Brain microvascular endothelial cell (primary cell): ENCODE measurements at regions not wholly inside any gene's neighbourhood (a gene's known extent, or its start where the extent isn't known, plus 50 kb on each side); places are given as distances from the start of the nearest gene placed in this dataset.
A peak's percentile ranks its signal among the peaks of the same experiment; 100 is the strongest.

ENCODE experiments used
- DNase-seq: peaks from one replicate; pipeline ENCODE4 v3.0.0-alpha.2; 2020
- H3K27ac ChIP-seq: fragments of 250-450 bp; sonication (Bioruptor Pico); 2 replicates; pipeline ENCODE4 v1.5.1; 2020; ENCODE audit warnings: mild to moderate bottlenecking, moderate library complexity
- H3K27me3 ChIP-seq: fragments of 250-450 bp; sonication (Bioruptor Pico); replicated peaks from 2 replicates; pipeline ENCODE4 v1.5.1; 2020; ENCODE audit warnings: mild to moderate bottlenecking
- H3K36me3 ChIP-seq: fragments of 250-450 bp; sonication (Bioruptor Pico); replicated peaks from 2 replicates; pipeline ENCODE4 v1.5.1; 2020; ENCODE audit warnings: mild to moderate bottlenecking
- H3K4me3 ChIP-seq: 2 replicates; pipeline ENCODE4 v1.5.1; 2011; ENCODE audit warnings: low read depth, mild to moderate bottlenecking, control low read depth, low read length, moderate library complexity
- in situ Hi-C: cut with HindIII; loops from 2 replicates; pipeline ENCODE4 v1.10.0; 2017; ENCODE audit warnings: low sequenced_read_pairs, low pct_ligation_motif_present
- TF ChIP-seq, protein P1 (sequence below): IDR thresholded peaks from 2 replicates; pipeline ENCODE4 v1.5.1; 2011; ENCODE audit warnings: low read depth, mild to moderate bottlenecking, moderate library complexity, low read length, control low read depth, inconsistent platforms; ENCODE audit errors: missing control alignments

DNA sequence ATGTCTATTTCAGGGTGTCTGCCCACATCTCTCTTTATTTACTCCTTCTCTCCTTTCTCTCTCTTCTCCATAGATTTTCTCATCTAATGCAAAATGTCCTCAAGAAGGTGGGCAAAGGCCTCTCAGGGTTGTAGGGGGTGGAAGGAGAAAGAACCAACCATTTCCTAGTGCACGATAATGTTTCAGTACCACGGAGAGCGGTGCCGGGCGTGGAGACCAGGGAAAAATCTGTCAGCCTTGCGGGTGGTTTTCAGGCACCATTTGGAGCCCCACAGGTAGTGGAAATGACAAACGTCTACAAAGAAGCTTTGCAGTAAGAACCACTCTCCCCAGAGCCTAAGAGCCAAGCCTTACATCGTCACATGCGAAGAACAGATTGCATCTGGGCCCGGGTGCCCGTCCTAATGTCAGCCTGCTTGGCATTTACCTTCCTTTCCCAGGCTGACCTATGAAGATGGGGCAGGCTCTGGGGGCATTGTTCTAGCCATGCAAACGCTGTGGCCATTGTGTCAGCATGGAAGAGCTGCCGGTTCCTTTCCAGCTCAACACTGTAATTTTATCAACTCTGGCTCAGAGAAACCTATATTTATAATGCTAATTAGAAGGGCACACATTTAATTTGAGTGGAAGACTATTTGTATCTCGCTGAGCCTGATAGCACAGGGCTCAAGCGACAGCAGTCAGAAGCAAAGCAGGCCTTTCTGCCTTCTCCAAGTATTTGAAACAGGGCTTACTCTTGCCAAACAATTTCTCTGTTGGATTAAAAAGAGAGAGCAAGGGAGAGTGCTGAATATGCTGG is 430.1 kb upstream of the WWC1 start:
- DNase-seq, result peak; percentile 11
- TF ChIP-seq, protein P1, sequence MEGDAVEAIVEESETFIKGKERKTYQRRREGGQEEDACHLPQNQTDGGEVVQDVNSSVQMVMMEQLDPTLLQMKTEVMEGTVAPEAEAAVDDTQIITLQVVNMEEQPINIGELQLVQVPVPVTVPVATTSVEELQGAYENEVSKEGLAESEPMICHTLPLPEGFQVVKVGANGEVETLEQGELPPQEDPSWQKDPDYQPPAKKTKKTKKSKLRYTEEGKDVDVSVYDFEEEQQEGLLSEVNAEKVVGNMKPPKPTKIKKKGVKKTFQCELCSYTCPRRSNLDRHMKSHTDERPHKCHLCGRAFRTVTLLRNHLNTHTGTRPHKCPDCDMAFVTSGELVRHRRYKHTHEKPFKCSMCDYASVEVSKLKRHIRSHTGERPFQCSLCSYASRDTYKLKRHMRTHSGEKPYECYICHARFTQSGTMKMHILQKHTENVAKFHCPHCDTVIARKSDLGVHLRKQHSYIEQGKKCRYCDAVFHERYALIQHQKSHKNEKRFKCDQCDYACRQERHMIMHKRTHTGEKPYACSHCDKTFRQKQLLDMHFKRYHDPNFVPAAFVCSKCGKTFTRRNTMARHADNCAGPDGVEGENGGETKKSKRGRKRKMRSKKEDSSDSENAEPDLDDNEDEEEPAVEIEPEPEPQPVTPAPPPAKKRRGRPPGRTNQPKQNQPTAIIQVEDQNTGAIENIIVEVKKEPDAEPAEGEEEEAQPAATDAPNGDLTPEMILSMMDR, result no peak
- Histone ChIP-seq H3K27ac (no peak overlapping the region), H3K36me3 (no peaks in the 10 kb centered on the region), H3K4me3 (no peak overlapping the region), H3K27me3 (no peaks in the 10 kb centered on the region)
- in situ Hi-C loops, result no loop called here

DNA sequence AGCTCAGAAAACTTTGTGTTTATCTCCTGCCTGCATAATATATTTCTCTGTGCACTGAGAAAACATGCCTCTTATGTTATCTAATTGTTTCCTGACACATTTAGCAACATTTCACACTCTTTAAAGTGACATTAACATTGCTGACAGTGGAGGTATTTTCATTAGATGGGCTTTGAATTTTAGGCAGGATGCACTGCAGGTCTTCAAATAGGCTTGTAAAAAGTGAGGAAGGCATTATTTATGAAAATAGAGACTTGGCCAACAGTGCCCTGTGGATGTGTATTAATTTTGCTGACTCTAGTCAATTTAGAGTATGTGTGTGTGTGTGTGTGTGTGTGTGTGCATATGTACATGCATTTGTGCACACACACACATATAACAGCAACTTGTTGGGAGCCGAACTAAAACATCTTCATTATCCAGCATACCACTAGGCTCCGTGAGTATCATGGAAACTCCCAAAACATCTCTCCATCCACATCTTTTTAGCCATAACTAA is 429.5 kb upstream of the WWC1 start:
- TF ChIP-seq, protein P1, result no peak
- no peak overlapping the region for H3K27ac ChIP-seq
- DNase-seq, result no peak
- no peaks in the 10 kb centered on the region for H3K36me3 ChIP-seq
- H3K4me3 ChIP-seq, result no peak overlapping the region
- no peaks in the 10 kb centered on the region for H3K27me3 ChIP-seq
- in situ Hi-C loops, result no loop called here

DNA sequence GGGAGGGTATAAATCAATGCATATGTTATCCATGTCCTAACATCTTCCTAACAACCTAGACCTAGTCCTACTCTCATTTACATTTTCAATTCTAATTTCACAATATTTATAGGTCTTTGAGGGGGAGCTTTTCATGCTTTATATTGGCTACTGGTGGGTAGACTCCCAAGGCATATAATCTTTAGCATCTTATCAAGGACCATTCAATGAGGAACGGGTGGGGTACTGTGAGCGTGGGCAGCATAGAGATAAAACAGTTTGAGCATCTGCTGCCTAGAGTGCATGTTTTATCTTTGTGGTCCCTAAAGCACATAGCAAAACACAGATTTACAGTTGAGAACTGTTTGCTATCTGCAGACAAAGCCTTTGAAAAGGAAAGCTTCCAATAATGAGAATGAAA is 427.6 kb upstream of the WWC1 start:
- in situ Hi-C loops, result no loop called here

DNA sequence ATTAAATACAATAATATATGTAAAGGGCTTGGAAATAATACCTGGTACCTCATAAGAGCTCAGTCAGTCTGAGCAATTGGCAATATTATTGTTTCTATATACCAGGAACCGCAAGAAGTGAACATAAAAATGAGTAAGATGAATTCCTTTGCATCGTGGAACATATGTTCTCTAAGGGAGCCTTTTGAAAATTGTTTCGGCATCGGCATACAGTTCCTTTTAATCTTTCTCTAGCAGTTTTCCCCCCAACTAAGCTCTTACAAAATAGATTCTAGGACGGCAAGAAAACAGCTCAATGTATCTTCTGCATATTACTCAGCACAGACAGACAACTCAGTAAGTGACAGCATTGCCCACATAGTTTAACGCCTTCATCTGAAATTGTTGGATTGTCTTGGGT is 426.6 kb upstream of the WWC1 start:
- no peak overlapping the region for H3K27ac ChIP-seq
- no peak for DNase-seq
- in situ Hi-C loops, result no loop called here
- no peaks in the 10 kb centered on the region for H3K36me3 ChIP-seq
- TF ChIP-seq, protein P1, result no peak
- H3K4me3 ChIP-seq, result no peak overlapping the region
- H3K27me3 ChIP-seq, result no peaks in the 10 kb centered on the region

More for the DNA sequence above, 427.6 kb upstream of the WWC1 start:
- Histone ChIP-seq H3K27me3 (no peaks in the 10 kb centered on the region), H3K36me3 (no peaks in the 10 kb centered on the region), H3K27ac (no peak overlapping the region), H3K4me3 (no peak overlapping the region)
- TF ChIP-seq, protein P1, result no peak
- DNase-seq, result no peak

DNA sequence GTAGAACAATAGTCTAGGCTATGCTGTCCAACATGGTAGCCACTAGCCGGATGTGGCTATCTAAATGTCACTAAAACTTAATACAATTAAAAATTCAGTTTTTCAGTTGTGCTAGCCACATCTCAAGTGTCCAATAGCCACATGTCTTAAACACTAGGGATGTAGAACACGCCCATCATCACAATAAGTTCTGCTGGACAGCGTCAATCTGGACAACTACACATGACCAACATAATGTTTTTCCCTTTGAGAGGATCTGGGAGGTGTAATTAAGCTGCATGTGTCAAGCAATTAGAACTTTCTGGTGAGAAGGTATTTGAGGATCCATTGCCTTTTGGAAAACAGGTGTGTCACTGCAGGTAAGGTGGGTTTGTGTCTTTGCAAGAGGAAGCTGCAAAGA is 424.6 kb upstream of the WWC1 start:
- TF ChIP-seq, protein P1, result no peak
- in situ Hi-C loops, result no loop called here

More for the DNA sequence above, 424.6 kb upstream of the WWC1 start:
- no peak for DNase-seq
- Histone ChIP-seq H3K36me3 (no peaks in the 10 kb centered on the region), H3K4me3 (no peak overlapping the region), H3K27ac (no peak overlapping the region), H3K27me3 (no peaks in the 10 kb centered on the region)
